A549 (cell line): ENCODE measurements at regions not wholly inside any gene's neighbourhood (a gene's known extent, or its start where the extent isn't known, plus 50 kb on each side); places are given as distances from the start of the nearest gene placed in this dataset.
A peak's percentile ranks its signal among the peaks of the same experiment; 100 is the strongest.

Experiments used
- ATAC-seq, 2 experiments: fragments of 200-7000 bp in 1 of 2; fragments of >200 bp in 1 of 2; cut with Nextera tagmentation in 1 of 2; cut with Tn5 transposase in 1 of 2; 3 replicates each; pipeline versions ENCODE4 v1.8.0 to v1.9.1; 2018 to 2020; ENCODE audit warnings: mild to moderate bottlenecking in 1 of 2, moderate library complexity in 1 of 2
- CTCF ChIA-PET: fragments of 300-600 bp; sonication (Branson Sonifier 250); formaldehyde crosslinking; extraction: SDS; loops from one replicate; lab custom pipeline; 2021; ENCODE audit warnings: antibody characterized with exemption, inconsistent platforms; lab: Yijun Ruan, JAX
- POLR2A ChIA-PET: fragments of 350-600 bp; formaldehyde crosslinking; extraction: SDS; loops from one replicate; lab custom pipeline; 2021; ENCODE audit warnings: antibody characterized with exemption, inconsistent platforms; lab: Yijun Ruan, JAX
- DNase-seq, 2 experiments: peaks; one replicate each; pipeline versions ENCODE4 v3.0.0 to v3.0.0-alpha.2; 2011 to 2016; ENCODE audit warnings: low read depth in 1 of 2, low spot score in 1 of 2
- FAIRE-seq: peaks from 2 replicates; lab custom pipeline; 2011; peaks lifted over from hg19 to GRCh38; lab: Jason Lieb, UNC
- H3K27ac ChIP-seq, 2 experiments: fragments of >200 bp; sonication (Bioruptor Twin); formaldehyde crosslinking; 3 replicates each; pipeline ENCODE4 v1.5.1; 2016 to 2017
- H3K4me1 ChIP-seq: fragments of >200 bp; sonication (Bioruptor Twin); formaldehyde crosslinking; 3 replicates; pipeline ENCODE4 v1.6.1; 2016
- H3K4me2 ChIP-seq: fragments of >200 bp; sonication (Bioruptor Twin); formaldehyde crosslinking; 3 replicates; pipeline ENCODE4 v1.6.1; 2016
- H3K4me3 ChIP-seq: fragments of >200 bp; sonication (Bioruptor Twin); formaldehyde crosslinking; 3 replicates; pipeline ENCODE4 v1.5.1; 2016
- H3K9me3 ChIP-seq: fragments of >200 bp; sonication (Bioruptor Twin); formaldehyde crosslinking; 3 replicates; pipeline ENCODE4 v1.6.1; 2016
- BHLHE40 ChIP-seq: IDR thresholded peaks from 2 replicates; pipeline ENCODE4 v1.6.1; 2012; ENCODE audit warnings: low read depth, low read length, inconsistent platforms
- EHMT2 ChIP-seq: fragments of 200-600 bp; sonication (generic); IDR thresholded peaks from 2 replicates; pipeline ENCODE4 v1.6.1; 2016; ENCODE audit warnings: antibody characterized with exemption, low read depth, mild to moderate bottlenecking, moderate library complexity
- ELK1 ChIP-seq: fragments of 150-350 bp; IDR thresholded peaks from 2 replicates; pipeline ENCODE4 v1.6.1; 2014; ENCODE audit warnings: low read depth, mild to moderate bottlenecking, low read length
- EP300 ChIP-seq, 2 experiments: fragments of >200 bp; sonication (Bioruptor Twin); formaldehyde crosslinking; IDR thresholded peaks; 2 replicates in 1 of 2; 3 replicates in 1 of 2; pipeline ENCODE4 v1.6.1; 2016 to 2017
- ESRRA ChIP-seq: fragments of 150-350 bp; IDR thresholded peaks from 2 replicates; pipeline ENCODE4 v1.6.1; 2014; ENCODE audit warnings: mild to moderate bottlenecking, low read length, borderline replicate concordance
- FOSL2 ChIP-seq, 2 experiments: fragments of 450-650 bp in 1 of 2; fragments of >200 bp in 1 of 2; sonication (Bioruptor Twin) in 1 of 2; formaldehyde crosslinking; IDR thresholded peaks; 2 replicates each; pipeline versions ENCODE4 v1.5.0 to v1.6.1; 2016 to 2020; ENCODE audit warnings: mild to moderate bottlenecking in 1 of 2, moderate library complexity in 1 of 2
- FOXS1 ChIP-seq: fragments of 250-450 bp; sonication (Bioruptor Pico); IDR thresholded peaks from 2 replicates; pipeline ENCODE4 v1.5.0; 2020; ENCODE audit warnings: mild to moderate bottlenecking, moderate library complexity
- GATA3 ChIP-seq: IDR thresholded peaks from 2 replicates; pipeline ENCODE4 v1.6.1; 2012; ENCODE audit warnings: borderline replicate concordance
- HES2 ChIP-seq: fragments of >200 bp; sonication (Bioruptor Twin); formaldehyde crosslinking; IDR thresholded peaks from 2 replicates; pipeline ENCODE4 v1.6.1; 2016
- HOXA7 ChIP-seq: fragments of 250-450 bp; sonication (Bioruptor Pico); IDR thresholded peaks from 2 replicates; pipeline ENCODE4 v1.5.0; 2020; ENCODE audit warnings: mild to moderate bottlenecking, moderate library complexity
- JUN ChIP-seq, 2 experiments: fragments of >200 bp; sonication (Bioruptor Twin); formaldehyde crosslinking; IDR thresholded peaks; 2 replicates in 1 of 2; 3 replicates in 1 of 2; pipeline ENCODE4 v1.6.1; 2016 to 2017
- JUNB ChIP-seq: fragments of >200 bp; sonication (Bioruptor Twin); formaldehyde crosslinking; IDR thresholded peaks from 2 replicates; pipeline ENCODE4 v1.6.1; 2016
- KDM1A ChIP-seq: fragments of 200-600 bp; sonication (generic); IDR thresholded peaks from 2 replicates; pipeline ENCODE4 v1.6.1; 2016; ENCODE audit warnings: low read depth, mild to moderate bottlenecking
- MAZ ChIP-seq: fragments of 150-350 bp; IDR thresholded peaks from 2 replicates; pipeline ENCODE4 v1.6.1; 2014; ENCODE audit warnings: antibody characterized with exemption, low read depth, low read length, borderline replicate concordance
- NFE2L2 ChIP-seq: fragments of 150-350 bp; conservative IDR thresholded peaks from 2 replicates; pipeline ENCODE4 v1.6.1; 2014; ENCODE audit warnings: low read length
- NPAS2 ChIP-seq: fragments of 250-450 bp; sonication (Bioruptor Pico); IDR thresholded peaks from 2 replicates; pipeline ENCODE4 v1.8.0; 2022; ENCODE audit warnings: mild to moderate bottlenecking, moderate library complexity, borderline replicate concordance
- RARB ChIP-seq: fragments of 250-450 bp; sonication (Bioruptor Pico); IDR thresholded peaks from 2 replicates; pipeline ENCODE4 v1.8.0; 2021; ENCODE audit warnings: mild to moderate bottlenecking, moderate library complexity
- RFX5 ChIP-seq: fragments of 450-650 bp; IDR thresholded peaks from 2 replicates; pipeline ENCODE4 v1.7.1; 2014; ENCODE audit warnings: antibody characterized with exemption, mild to moderate bottlenecking, moderate library complexity
- RNF2 ChIP-seq: fragments of 200-600 bp; sonication (generic); IDR thresholded peaks from 2 replicates; pipeline ENCODE4 v1.6.1; 2016; ENCODE audit warnings: low read depth, mild to moderate bottlenecking, antibody characterized with exemption, moderate library complexity, borderline replicate concordance
- USF2 ChIP-seq: fragments of 450-650 bp; IDR thresholded peaks from 2 replicates; pipeline ENCODE4 v1.6.1; 2014; ENCODE audit warnings: antibody characterized with exemption
- ZC3H11A ChIP-seq: fragments of 450-650 bp; IDR thresholded peaks from 2 replicates; pipeline ENCODE4 v1.6.1; 2014; ENCODE audit warnings: antibody characterized with exemption, mild to moderate bottlenecking
- ZSCAN20 ChIP-seq: fragments of 250-450 bp; sonication (Bioruptor Pico); IDR thresholded peaks from 2 replicates; pipeline ENCODE4 v1.8.0; 2022; ENCODE audit warnings: mild to moderate bottlenecking, moderate library complexity
- WGBS: methylation state at CpG from one replicate; pipeline ENCODE4 v1.1.6; 2017; ENCODE audit errors: missing lambda C conversion rate; 5-methylcytosine and 5-hydroxymethylcytosine counted together

GRCh38 chr11:10914050-10914449 is 56.2 kb upstream of the ZBED5 start:
- no peak overlapping the region for H3K27ac ChIP-seq
- no peak for DNase-seq
- POLR2A ChIA-PET: interaction anchor here (3.6 kb wide), 1 partner anchor 105 kb away, joined by 25 read pairs; the partner anchor contains the start of gene EIF4G2
- no peak overlapping the region for H3K4me2 ChIP-seq
- no peak for FAIRE-seq
- TF ChIP-seq RFX5 (no peak), ESRRA (no peak), KDM1A (no peak), RARB (CRISPR knock-in tag) (no peak), HES2 (no peak), EP300 (IDR thresholded peaks at IDR 0.05) (no peak), BHLHE40 (no peak), USF2 (no peak), MAZ (no peak), EHMT2 (no peak), NFE2L2 (no peak), ELK1 (no peak), ZSCAN20 (CRISPR knock-in tag) (no peak), HOXA7 (CRISPR knock-in tag) (no peak), GATA3 (no peak), ZC3H11A (no peak), RNF2 (no peak)
- H3K9me3 ChIP-seq: peaks cover 19% of the 10 kb centered on the region
- H3K4me1 ChIP-seq: peaks cover 8% of the 10 kb centered on the region
- CTCF ChIA-PET: interaction anchor here (0.6 to 1.6 kb wide), 6 partner anchors 8 to 867 kb away, joined by 3 to 13 read pairs (median 4); no protein-coding TSS in a partner anchor
- ATAC-seq: no peak
- H3K4me3 ChIP-seq: no peak overlapping the region
- 92% methylated on average over 2 of the region's 2 CpGs for WGBS

GRCh38 chr11:10913075-10913474 is 55.2 kb upstream of the ZBED5 start:
- DNase-seq: no peak
- Histone ChIP-seq H3K4me1 (peaks cover 16% of the 10 kb centered on the region), H3K9me3 (peaks cover 10% of the 10 kb centered on the region), H3K4me3 (no peak overlapping the region), H3K4me2 (no peak overlapping the region), H3K27ac (peak overlapping the region in 1 of 2 experiments; percentile 22; a peak in 2 of 6 replicates)
- WGBS: 27% methylated on average over 1 of the region's 1 CpG
- TF ChIP-seq FOSL2 (IDR thresholded peaks at IDR 0.05) (no peak), FOSL2 (CRISPR knock-in tag; IDR thresholded peaks at IDR 0.05) (no peak), JUNB (no peak), GATA3 (no peak), JUN (IDR thresholded peaks at IDR 0.05) (no peak), NPAS2 (CRISPR knock-in tag) (no peak), BHLHE40 (no peak), FOXS1 (CRISPR knock-in tag) (no peak)
- no peak for ATAC-seq
- FAIRE-seq: no peak
- POLR2A ChIA-PET: interaction anchor here (3.6 kb wide), 1 partner anchor 104 kb away, joined by 25 read pairs; the partner anchor contains the start of gene EIF4G2
- CTCF ChIA-PET: interaction anchor here (1.1 to 1.6 kb wide), 3 partner anchors 14 to 120 kb away, joined by 3 to 13 read pairs (median 4); no protein-coding TSS in a partner anchor

GRCh38 chr11:10911907-10912306 is 54.1 kb upstream of the ZBED5 start:
- no peak for FAIRE-seq
- WGBS: 93% methylated on average over 7 of the region's 7 CpGs

More at GRCh38 chr11:10911907-10912306, 54.1 kb upstream of the ZBED5 start:
- no peak overlapping the region; a peak in 1 of 6 replicates for H3K27ac ChIP-seq
- H3K4me2 ChIP-seq: no peak overlapping the region
- ChIA-PET POLR2A (interaction anchor here (3.6 kb wide), 1 partner anchor 103 kb away, joined by 25 read pairs; the partner anchor contains the start of gene EIF4G2), CTCF (interaction anchor here (2.5 kb wide), 1 partner anchor 10 kb away, joined by 16 read pairs; no protein-coding TSS in a partner anchor)
- no peaks in the 10 kb centered on the region for H3K9me3 ChIP-seq
- TF ChIP-seq JUNB (no peak), USF2 (no peak), RNF2 (no peak), ZC3H11A (no peak), EHMT2 (no peak), EP300 (IDR thresholded peaks at IDR 0.05) (no peak)
- TF ChIP-seq, all 56 proteins: peak for 0
- Histone ChIP-seq H3K4me1 (peaks cover 19% of the 10 kb centered on the region), H3K4me3 (no peak overlapping the region)
- DNase-seq: no peak
- ATAC-seq: no peak
